ENCODE measurements at regions not wholly inside any gene's neighbourhood (a gene's known extent, or its start where the extent isn't known, plus 50 kb on each side); places are given as distances from the start of the nearest gene placed in this dataset.

GRCh38 chr20:58011947-58012610 is 216.4 kb downstream of the ANKRD60 start:
- DNase-seq = no peak

DNA sequence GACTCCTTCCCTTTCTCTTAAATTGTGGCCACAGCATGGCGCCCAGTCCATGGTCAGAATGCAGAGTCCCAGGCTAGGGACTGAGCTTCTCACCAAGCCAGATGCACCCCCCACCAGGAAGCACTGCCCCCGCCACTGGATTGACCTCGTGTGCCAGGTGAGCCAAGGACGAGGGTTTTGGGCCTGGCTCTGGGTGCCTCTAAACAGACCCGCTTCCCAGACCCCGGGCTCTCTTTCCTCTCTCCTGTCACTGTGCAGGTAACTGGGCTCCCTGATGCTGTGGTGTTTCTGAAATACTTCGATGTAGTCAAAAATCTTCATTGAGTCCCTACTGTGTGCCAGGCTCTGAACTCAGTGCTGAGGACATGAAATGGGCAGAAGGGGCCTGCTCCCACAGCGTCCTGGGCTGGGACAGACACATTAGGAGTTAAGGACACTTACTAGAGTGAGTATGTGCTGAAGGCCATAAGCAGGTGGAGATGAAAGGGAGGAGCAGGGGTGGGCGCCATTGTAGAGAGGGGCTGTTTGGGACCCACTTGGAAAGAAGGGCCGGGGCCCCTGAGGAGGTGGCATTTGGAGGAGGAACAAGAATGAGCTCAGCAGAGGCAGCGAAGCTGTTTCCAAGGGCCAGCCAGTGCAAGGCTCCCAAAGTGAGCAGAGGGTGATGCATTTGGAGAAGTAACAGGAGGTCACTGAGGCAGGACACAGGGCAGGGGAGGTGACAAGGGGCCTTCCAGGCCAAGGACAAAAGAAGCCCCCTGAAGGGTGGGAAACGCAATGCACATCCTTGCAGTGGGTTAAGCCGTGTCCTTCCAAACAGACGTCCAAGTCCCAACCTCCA is 217.1 kb downstream of the ANKRD60 start:
- no peak for DNase-seq

DNA sequence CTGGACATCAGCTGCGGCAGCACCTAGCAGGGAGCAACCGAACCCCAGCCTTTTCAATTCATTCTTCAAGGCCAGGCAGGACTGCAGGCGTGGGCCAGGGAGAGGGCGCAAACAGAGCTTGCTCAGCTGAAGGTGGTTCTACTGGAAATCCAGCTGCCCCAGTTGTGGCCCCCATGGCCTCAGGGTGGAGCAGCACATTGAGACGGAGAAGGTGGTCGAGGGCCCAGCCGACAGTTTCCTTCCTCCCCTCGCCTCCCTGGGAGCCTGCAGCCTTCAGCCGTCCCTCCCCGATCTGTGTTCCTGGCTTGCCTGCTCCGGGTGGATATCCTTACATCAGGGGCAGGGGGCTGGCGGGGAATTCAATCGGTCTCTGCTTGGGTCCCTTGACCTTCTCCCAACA is 217.8 kb downstream of the ANKRD60 start:
- DNase-seq = no peak

DNA sequence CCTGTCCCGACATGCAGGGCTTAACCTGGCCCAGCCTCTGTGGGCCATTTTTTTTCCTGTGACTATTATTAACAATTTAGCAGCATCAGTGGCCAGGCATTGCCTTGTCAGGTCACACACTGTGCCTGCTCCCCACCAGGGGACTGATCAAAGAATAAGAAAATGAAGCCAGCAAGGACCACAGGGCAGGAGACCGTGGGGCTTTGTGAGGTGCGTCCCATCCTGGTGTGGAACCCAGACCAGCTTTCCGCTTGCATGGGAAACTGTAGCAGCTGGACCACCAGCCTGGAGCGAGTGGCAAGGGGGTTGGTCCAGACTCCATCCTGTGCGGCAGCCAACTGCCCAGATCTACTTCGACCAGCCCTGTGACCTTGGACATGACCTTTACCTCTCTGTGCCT is 218.3 kb downstream of the ANKRD60 start:
- no peak for DNase-seq

DNA sequence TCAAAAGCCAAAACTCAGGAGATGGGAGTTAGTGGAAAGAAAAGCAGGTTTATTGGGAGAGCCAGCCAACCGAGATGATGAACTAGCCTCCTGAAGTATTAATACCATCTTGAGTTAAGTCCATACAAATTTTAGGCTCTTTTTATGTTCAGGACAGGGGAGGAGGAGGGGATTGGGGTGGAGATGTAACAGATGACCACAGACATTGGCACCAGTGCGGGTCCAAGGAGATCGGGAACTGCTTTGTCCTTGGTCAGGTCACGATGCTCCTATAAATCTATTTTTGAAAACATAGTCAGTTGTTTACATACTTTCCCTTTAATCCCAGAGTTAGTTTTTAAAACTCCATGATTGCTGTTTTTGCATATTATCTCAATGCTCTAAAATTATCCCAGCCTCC is 219.6 kb downstream of the ANKRD60 start:
- DNase-seq = no peak

- no peak for DNase-seq
Measured at GRCh38 chr20:58008413-58008812, 220.0 kb downstream of the ANKRD60 start.

DNA sequence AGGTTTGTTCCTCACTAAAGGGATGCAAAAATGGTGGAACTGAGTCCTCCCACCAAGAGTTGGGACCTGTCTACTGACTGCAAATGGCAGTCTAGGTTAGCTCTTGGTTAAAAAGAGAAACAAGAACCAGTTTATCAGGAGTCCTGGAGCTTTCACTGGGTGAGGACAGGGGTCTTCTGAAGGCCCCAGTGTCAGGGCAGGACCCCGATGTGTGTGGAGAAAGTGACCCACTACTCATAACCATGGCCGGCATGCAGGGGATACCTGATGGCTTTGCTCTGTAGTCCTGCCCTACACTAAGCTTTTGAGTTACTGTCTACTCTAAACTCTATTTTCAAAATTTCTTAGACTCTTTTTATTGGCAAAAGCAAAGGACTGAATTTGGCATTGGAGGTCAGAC is 220.5 kb downstream of the ANKRD60 start:
- no peak for DNase-seq

GRCh38 chr20:58006346-58007316 is 221.8 kb downstream of the ANKRD60 start:
- DNase-seq = no peak

DNA sequence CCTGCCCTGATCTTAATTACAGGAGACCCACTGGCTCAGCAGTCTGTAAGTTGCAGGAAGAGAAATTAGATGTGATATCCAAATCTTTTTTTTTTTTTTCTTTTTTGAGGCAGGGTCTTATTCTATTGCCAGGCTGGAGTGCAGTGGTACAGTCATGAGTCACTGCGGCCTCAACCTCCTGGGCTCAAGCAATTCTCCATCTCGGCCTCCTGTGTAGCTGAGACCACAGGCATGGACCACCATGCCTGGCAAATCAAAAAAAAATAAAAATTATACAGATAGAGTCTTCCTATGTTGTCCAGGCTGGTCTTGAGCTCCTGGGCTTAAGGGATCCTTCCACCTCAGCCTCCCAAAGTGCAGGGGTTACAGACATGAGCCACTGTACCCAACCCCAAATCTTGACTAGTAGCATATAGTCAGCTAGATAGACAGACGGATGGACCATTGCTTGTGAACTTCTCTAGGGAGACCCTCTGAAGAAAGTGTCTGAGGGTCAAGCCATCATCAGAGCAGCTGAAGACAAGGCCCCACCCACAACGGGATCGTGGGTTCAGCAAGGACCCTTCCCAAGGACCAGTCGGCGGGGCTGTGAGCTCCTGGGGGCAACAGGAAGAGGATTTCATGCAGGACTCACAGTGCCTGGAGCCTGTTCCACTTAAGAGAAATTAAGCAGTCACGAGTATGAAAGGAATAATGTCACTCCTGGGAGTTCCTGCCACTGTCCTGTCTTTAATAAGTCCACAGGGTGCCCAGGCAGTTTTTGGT is 222.7 kb downstream of the ANKRD60 start:
- DNase-seq = no peak

- DNase-seq = no peak
Measured at GRCh38 chr20:58004900-58005299, 223.6 kb downstream of the ANKRD60 start.

- no peak for DNase-seq
Measured at GRCh38 chr20:58004146-58004545, 224.3 kb downstream of the ANKRD60 start.

- no peak for DNase-seq
Measured at GRCh38 chr20:58003525-58003924, 224.9 kb downstream of the ANKRD60 start.

- DNase-seq = no peak
Measured at GRCh38 chr20:58002901-58003300, 225.6 kb downstream of the ANKRD60 start.

DNA sequence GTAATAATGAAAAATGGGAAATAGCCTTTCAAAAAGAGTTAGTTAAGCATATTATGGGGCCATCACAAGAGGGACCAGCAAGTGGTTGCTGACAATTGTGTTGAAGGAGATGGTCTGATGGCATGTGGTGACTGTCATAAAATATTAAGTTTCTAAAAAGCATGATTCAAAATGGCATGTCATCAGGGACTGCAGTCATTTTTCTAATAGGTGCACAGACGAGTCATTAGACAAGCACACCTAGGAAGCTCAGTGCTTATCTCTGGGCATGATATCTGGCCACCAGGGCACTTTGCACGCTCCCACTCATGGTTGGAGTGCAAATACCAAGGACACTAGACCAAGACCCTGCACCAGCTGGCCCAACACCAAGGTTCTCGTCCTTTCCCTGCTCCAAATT is 226.5 kb downstream of the ANKRD60 start:
- DNase-seq = no peak

GRCh38 chr20:58001381-58001780 is 227.1 kb downstream of the ANKRD60 start:
- no peak for DNase-seq

GRCh38 chr20:58000861-58001260 is 227.6 kb downstream of the ANKRD60 start:
- DNase-seq = no peak

GRCh38 chr20:57999465-58000111 is 228.9 kb downstream of the ANKRD60 start:
- DNase-seq = no peak

GRCh38 chr20:57998981-57999464 is 229.4 kb downstream of the ANKRD60 start:
- no peak for DNase-seq

DNA sequence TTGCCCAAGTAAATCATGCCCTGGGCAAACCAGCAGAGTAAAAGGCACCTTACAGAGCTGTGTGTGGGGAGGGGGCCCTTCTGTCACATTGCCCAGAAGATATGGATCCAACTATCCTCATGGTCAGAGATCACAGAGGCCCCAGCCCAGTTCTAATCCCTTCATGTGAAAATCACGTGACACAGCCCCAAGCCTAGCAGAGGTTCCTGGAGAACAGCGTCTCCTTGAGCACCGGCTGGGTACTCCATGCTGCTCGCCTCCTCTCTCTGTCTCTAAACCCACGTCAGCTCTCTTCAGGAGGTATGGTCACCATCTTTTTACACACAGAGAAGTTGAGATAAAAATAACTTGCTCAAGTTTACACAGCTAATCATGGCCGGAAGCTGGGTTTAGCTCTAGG is 230.2 kb downstream of the ANKRD60 start:
- DNase-seq = no peak

DNA sequence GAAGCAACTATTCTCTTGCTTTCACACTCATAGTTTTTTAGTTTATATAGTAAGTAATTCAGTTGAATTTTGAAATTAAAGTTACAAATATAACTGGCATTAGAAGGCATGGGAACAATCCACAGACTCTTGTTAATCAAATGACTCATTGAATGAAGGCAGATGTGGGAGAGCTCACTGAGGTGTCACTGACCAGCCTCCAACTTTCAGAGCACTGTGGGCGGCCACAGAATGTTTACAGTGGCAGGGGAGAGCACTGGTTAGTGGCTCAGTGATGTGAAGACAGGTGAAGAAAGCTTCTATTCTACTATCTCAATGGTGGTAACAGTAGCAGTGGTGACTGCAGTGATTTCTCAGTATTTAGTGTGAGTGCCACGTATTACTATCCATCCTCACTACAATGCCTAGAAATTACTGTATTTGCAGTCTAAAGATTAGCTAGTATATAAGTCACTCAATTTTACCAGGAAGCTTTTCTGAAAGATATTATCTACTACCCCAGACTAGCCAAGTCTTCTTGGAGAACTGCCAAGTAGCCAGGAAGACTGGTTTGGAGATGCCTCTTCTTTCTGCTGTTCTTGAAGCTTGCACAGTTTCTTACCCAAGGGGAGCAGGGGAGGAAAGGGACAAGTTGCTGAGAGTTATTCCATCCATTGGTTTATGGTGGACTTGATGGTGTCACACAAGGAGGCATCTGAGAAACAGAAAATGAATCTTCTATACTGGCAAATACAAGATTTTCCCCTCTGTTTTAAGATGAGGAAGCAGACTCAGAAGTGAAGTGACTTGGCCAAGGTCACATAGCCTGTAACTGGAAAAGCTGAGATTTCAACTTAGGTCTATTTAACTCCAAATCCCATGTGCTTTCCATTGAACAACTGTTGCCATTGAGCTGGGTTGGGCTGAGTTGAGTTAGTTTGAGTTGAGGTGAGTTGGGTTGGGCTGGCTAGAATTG is 231.2 kb downstream of the ANKRD60 start:
- no peak for DNase-seq

DNA sequence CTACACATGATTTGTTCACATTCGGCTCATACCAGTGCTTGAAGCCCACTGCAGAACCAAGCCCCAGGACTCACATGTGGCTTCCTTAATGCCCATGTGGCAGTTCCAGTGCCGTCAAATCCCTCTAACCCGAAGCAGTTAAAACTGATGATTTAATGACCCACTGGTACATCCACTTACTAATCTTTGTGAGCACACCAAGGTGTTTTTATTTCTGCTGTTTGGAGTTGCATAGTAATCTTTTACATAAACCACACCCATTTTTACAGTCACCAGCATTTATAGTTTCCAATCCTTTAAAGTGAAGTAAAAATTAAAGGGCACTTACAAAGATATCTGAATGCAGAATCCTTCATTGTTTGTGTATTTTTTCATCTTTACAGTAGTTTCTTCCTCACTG is 232.0 kb downstream of the ANKRD60 start:
- DNase-seq = no peak

All from NCI-H2029 treated with DMSO at 0.1 percent for 48 hours (cell line).